A673 (cell line): ENCODE measurements at regions not wholly inside any gene's neighbourhood (a gene's known extent, or its start where the extent isn't known, plus 50 kb on each side); places are given as distances from the start of the nearest gene placed in this dataset.

Source experiments
- BruUV-seq: library from RNA; stranded (reverse); fragments of 400-500 nt; replicated peaks from 2 replicates; lab custom pipeline; 2021; lab: Mats Ljungman, UMichigan
- CTCF ChIA-PET: fragments of 300-600 bp; sonication (Branson Sonifier 250); formaldehyde crosslinking; loops from one replicate; lab custom pipeline; 2022; ENCODE audit warnings: antibody characterized with exemption; lab: Charles Lee
- POLR2A ChIA-PET: fragments of 300-600 bp; sonication (Branson Sonifier 250); formaldehyde crosslinking; loops from one replicate; lab custom pipeline; 2022; ENCODE audit warnings: antibody characterized with exemption; ENCODE audit not compliant: low non-redundant PET; lab: Charles Lee
- DNase-seq: peaks from one replicate; pipeline ENCODE4 v3.0.0-alpha.2; 2015; ENCODE audit warnings: low spot score
- H3K27ac ChIP-seq: fragments of 200-600 bp; sonication (generic); 2 replicates; pipeline ENCODE4 v1.5.1; 2016; ENCODE audit warnings: mixed run types, low read depth, mild to moderate bottlenecking, mixed read lengths, antibody characterized with exemption, low read length; ENCODE audit not compliant: poor library complexity, severe bottlenecking
- H3K27me3 ChIP-seq: fragments of 200-600 bp; sonication (generic); replicated peaks from 2 replicates; pipeline ENCODE4 v1.6.1; 2017; ENCODE audit warnings: mixed run types, low read depth, mild to moderate bottlenecking, mixed read lengths, antibody characterized with exemption, low read length; ENCODE audit not compliant: insufficient read depth, poor library complexity
- H3K36me3 ChIP-seq: fragments of 200-600 bp; sonication (generic); 2 replicates; pipeline ENCODE4 v1.6.1; 2016; ENCODE audit warnings: mixed run types, mild to moderate bottlenecking, mixed read lengths, antibody characterized with exemption, low read length; ENCODE audit not compliant: insufficient read depth, poor library complexity, severe bottlenecking
- H3K4me1 ChIP-seq: fragments of 200-600 bp; sonication (generic); 2 replicates; pipeline ENCODE4 v1.6.1; 2017; ENCODE audit warnings: mixed run types, mild to moderate bottlenecking, mixed read lengths, antibody characterized with exemption, low read length; ENCODE audit not compliant: insufficient read depth, poor library complexity, severe bottlenecking
- H3K4me3 ChIP-seq: fragments of 200-600 bp; sonication (generic); 2 replicates; pipeline ENCODE4 v1.5.1; 2016; ENCODE audit warnings: low read depth, mixed run types, mild to moderate bottlenecking, mixed read lengths, low read length; ENCODE audit not compliant: poor library complexity, severe bottlenecking
- H3K9me3 ChIP-seq: fragments of 200-600 bp; sonication (generic); 2 replicates; pipeline ENCODE4 v1.6.1; 2016; ENCODE audit warnings: mixed run types, low read depth, mild to moderate bottlenecking, mixed read lengths, antibody characterized with exemption, low read length; ENCODE audit not compliant: poor library complexity, severe bottlenecking
- EZH2 ChIP-seq: fragments of 200-600 bp; sonication (generic); IDR thresholded peaks from 2 replicates; pipeline ENCODE4 v1.6.1; 2017; ENCODE audit warnings: borderline replicate concordance, low read depth, mild to moderate bottlenecking, mixed read lengths, antibody characterized with exemption, low read length; ENCODE audit not compliant: poor library complexity, severe bottlenecking
- intact Hi-C: fragments of 100-400 bp; cut with micrococcal nuclease; formaldehyde crosslinking; loops from one replicate; pipeline ENCODE4 v1.10.0; 2022; ENCODE audit not compliant: unreplicated experiment
- TF ChIP-seq, protein P1 (sequence below): fragments of 300-800, 200-600 bp; sonication (generic); conservative IDR thresholded peaks from 2 replicates; pipeline ENCODE4 v1.5.1; 2017; ENCODE audit warnings: low read depth, mild to moderate bottlenecking, antibody characterized with exemption, low read length, moderate library complexity, mixed read lengths

DNA sequence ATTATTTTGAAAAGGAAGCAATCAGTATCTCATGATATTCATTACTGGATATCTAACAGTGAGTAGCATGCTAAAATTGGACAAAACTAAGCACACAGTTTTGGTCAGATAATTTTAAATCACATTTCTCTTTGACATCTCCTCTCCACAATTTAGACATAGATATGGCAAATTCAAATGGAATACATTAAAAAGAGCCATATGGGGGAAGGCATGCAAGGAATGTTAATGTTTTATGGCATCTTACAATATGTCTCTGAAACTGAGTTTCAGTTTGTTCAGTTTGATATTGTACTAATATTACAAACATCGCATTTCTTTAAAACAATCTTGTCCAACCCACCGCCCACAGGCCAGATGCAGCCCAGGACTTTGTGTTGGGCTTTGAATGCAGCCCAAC, 151.0 kb downstream of the HTR1A start:
- TF ChIP-seq, protein P1, sequence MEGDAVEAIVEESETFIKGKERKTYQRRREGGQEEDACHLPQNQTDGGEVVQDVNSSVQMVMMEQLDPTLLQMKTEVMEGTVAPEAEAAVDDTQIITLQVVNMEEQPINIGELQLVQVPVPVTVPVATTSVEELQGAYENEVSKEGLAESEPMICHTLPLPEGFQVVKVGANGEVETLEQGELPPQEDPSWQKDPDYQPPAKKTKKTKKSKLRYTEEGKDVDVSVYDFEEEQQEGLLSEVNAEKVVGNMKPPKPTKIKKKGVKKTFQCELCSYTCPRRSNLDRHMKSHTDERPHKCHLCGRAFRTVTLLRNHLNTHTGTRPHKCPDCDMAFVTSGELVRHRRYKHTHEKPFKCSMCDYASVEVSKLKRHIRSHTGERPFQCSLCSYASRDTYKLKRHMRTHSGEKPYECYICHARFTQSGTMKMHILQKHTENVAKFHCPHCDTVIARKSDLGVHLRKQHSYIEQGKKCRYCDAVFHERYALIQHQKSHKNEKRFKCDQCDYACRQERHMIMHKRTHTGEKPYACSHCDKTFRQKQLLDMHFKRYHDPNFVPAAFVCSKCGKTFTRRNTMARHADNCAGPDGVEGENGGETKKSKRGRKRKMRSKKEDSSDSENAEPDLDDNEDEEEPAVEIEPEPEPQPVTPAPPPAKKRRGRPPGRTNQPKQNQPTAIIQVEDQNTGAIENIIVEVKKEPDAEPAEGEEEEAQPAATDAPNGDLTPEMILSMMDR, result no peak
- TF ChIP-seq EZH2, result no peak
- no peaks in the 10 kb centered on the region for H3K27me3 ChIP-seq
- BruUV-seq, result no TSS peak
- no peak overlapping the region for H3K27ac ChIP-seq
- no peaks in the 10 kb centered on the region for H3K36me3 ChIP-seq
- POLR2A ChIA-PET, result no interaction called here
- CTCF ChIA-PET, result no interaction called here
- intact Hi-C loops, result no loop called here
- H3K9me3 ChIP-seq, result no peaks in the 10 kb centered on the region
- H3K4me1 ChIP-seq, result no peaks in the 10 kb centered on the region
- no peak overlapping the region for H3K4me3 ChIP-seq
- DNase-seq, result no peak

GRCh38 chr5:63805151-63805550, 157.1 kb downstream of the HTR1A start:
- Histone ChIP-seq H3K4me3 (no peak overlapping the region), H3K27me3 (no peaks in the 10 kb centered on the region), H3K27ac (no peak overlapping the region), H3K9me3 (no peaks in the 10 kb centered on the region), H3K4me1 (no peaks in the 10 kb centered on the region), H3K36me3 (no peaks in the 10 kb centered on the region)
- CTCF ChIA-PET, result no interaction called here
- DNase-seq, result no peak
- BruUV-seq, result no TSS peak
- POLR2A ChIA-PET, result no interaction called here
- intact Hi-C loops, result no loop called here
- TF ChIP-seq EZH2, result no peak
- TF ChIP-seq, protein P1, result no peak

- no peak overlapping the region for H3K4me3 ChIP-seq
- ChIA-PET POLR2A (interaction anchor here (0.6 kb wide), 1 partner anchor 733 kb away, joined by 4 read pairs; no protein-coding TSS in a partner anchor), CTCF (no interaction called here)
- no peak overlapping the region for H3K27ac ChIP-seq
- H3K9me3 ChIP-seq, result no peaks in the 10 kb centered on the region
- H3K27me3 ChIP-seq, result no peaks in the 10 kb centered on the region
- intact Hi-C loops, result no loop called here
- TF ChIP-seq, protein P1, result no peak
- TF ChIP-seq EZH2, result no peak
- DNase-seq, result no peak
- no peaks in the 10 kb centered on the region for H3K4me1 ChIP-seq
- no TSS peak for BruUV-seq
- H3K36me3 ChIP-seq, result no peaks in the 10 kb centered on the region
Observed at GRCh38 chr5:63803165-63803564, 159.1 kb downstream of the HTR1A start.
